Right atrium auricular region (tissue), 2 donors: ENCODE measurements at regions not wholly inside any gene's neighbourhood (a gene's known extent, or its start where the extent isn't known, plus 50 kb on each side); places are given as distances from the start of the nearest gene placed in this dataset.

Experiments
- DNase-seq: peaks from one replicate; pipeline ENCODE4 v3.0.0-alpha.2; 2019; ENCODE audit warnings: low spot score
- H3K27ac ChIP-seq, 2 donors: fragments of 200-600 bp; sonication (generic); 1 replicate in 1 of 2; 2 replicates in 1 of 2; pipeline ENCODE4 v1.5.1; 2016 to 2019
- H3K27me3 ChIP-seq, 2 donors: fragments of 200-600 bp; sonication (generic); one replicate each; pipeline versions ENCODE4 v1.5.1 to v1.6.0; 2017 to 2019
- H3K36me3 ChIP-seq: fragments of 200-600 bp; sonication (generic); one replicate; pipeline ENCODE4 v1.5.1; 2016
- H3K4me1 ChIP-seq, 2 donors: fragments of 200-600 bp; sonication (generic); one replicate each; pipeline versions ENCODE4 v1.5.1 to v1.6.0; 2017 to 2019
- H3K4me3 ChIP-seq, 2 donors: fragments of 200-600 bp; sonication (generic); 1 replicate in 1 of 2; 2 replicates in 1 of 2; pipeline ENCODE4 v1.5.1; 2017 to 2019; ENCODE audit warnings: mild to moderate bottlenecking in 1 of 2, moderate library complexity in 1 of 2
- H3K9me3 ChIP-seq, 2 donors: fragments of 200-600 bp; sonication (generic); one replicate each; pipeline ENCODE4 v1.5.1; 2019
- CTCF ChIP-seq, 2 donors: fragments of 200-600 bp; sonication (generic); IDR thresholded peaks; one replicate each; pipeline ENCODE4 v1.5.1; 2019; ENCODE audit warnings: antibody characterized with exemption in 2 of 2

- no peak overlapping the region for H3K4me3 ChIP-seq
- no peak for TF ChIP-seq CTCF (IDR thresholded peaks at IDR 0.05)
- no peaks in the 10 kb centered on the region for H3K36me3 ChIP-seq
- no peaks in the 10 kb centered on the region for H3K9me3 ChIP-seq
- no peaks in the 10 kb centered on the region for H3K27me3 ChIP-seq
- no peaks in the 10 kb centered on the region for H3K4me1 ChIP-seq
- DNase-seq = no peak
- H3K27ac ChIP-seq = no peak overlapping the region
Observed at GRCh38 chr2:129103936-129104878, 785.5 kb upstream of the HS6ST1 start.

DNA sequence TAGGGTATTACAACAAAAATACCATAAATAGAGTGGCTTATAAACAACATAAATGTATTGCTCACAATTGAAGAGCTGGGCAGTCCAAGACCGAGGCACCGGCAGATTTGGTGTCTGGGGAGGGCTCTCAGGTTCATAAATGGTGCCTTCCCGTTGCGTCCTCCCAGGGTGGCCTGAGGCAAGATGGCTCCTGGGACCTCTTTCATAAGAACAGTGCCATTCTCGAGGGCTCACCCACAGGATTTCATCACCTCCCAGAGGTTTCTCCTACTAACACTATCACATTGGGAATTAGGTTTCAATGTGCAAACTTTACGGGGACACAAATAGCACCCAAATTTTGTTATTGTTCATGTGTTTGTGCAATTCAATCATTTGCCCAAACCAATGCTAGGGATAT, 793.5 kb upstream of the HS6ST1 start:
- no peak overlapping the region for H3K27ac ChIP-seq
- H3K36me3 ChIP-seq = no peaks in the 10 kb centered on the region
- no peaks in the 10 kb centered on the region for H3K27me3 ChIP-seq
- TF ChIP-seq CTCF (IDR thresholded peaks at IDR 0.05) = no peak
- no peaks in the 10 kb centered on the region for H3K4me1 ChIP-seq
- DNase-seq = no peak
- no peak overlapping the region for H3K4me3 ChIP-seq
- no peaks in the 10 kb centered on the region for H3K9me3 ChIP-seq

- Histone ChIP-seq H3K36me3 (no peaks in the 10 kb centered on the region), H3K27me3 (no peaks in the 10 kb centered on the region), H3K4me1 (no peaks in the 10 kb centered on the region), H3K4me3 (no peak overlapping the region), H3K9me3 (no peaks in the 10 kb centered on the region), H3K27ac (no peak overlapping the region)
- TF ChIP-seq CTCF (IDR thresholded peaks at IDR 0.05) = no peak
- no peak for DNase-seq
Observed at GRCh38 chr2:129113776-129114175, 795.1 kb upstream of the HS6ST1 start.

- no peak for TF ChIP-seq CTCF (IDR thresholded peaks at IDR 0.05)
- Histone ChIP-seq H3K27ac (no peak overlapping the region), H3K4me1 (no peaks in the 10 kb centered on the region), H3K36me3 (no peaks in the 10 kb centered on the region), H3K4me3 (no peak overlapping the region), H3K27me3 (no peaks in the 10 kb centered on the region), H3K9me3 (no peaks in the 10 kb centered on the region)
- DNase-seq = no peak
Observed at GRCh38 chr2:129117434-129117833, 798.8 kb upstream of the HS6ST1 start.

DNA sequence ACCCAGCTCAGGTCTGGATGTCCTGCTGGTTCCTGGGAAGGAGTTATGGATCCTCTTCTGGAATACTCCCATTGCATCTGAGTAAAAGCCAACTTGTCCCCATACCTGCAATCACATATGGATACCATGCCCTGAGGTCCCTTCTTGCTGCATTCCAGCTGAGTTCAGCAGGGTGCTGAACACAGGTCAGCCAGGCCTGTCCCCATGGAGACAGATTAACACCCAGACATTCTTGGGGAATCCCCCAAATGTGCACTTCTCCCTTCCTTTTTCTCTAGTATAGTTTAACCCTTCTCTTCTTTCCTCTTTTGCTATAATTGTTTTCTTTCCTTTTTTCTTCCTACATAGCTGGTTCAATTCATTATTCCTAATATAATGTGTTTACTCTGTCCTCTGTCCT, 799.6 kb upstream of the HS6ST1 start:
- no peaks in the 10 kb centered on the region for H3K36me3 ChIP-seq
- no peak overlapping the region for H3K4me3 ChIP-seq
- DNase-seq = no peak
- H3K27me3 ChIP-seq = no peaks in the 10 kb centered on the region
- H3K9me3 ChIP-seq = no peaks in the 10 kb centered on the region
- no peak for TF ChIP-seq CTCF (IDR thresholded peaks at IDR 0.05)
- H3K27ac ChIP-seq = no peak overlapping the region
- H3K4me1 ChIP-seq = no peaks in the 10 kb centered on the region

- H3K27me3 ChIP-seq = no peaks in the 10 kb centered on the region
- DNase-seq = no peak
- no peaks in the 10 kb centered on the region for H3K36me3 ChIP-seq
- no peak overlapping the region for H3K4me3 ChIP-seq
- TF ChIP-seq CTCF (IDR thresholded peaks at IDR 0.05) = no peak
- no peak overlapping the region for H3K27ac ChIP-seq
- H3K4me1 ChIP-seq = no peaks in the 10 kb centered on the region
- H3K9me3 ChIP-seq = no peaks in the 10 kb centered on the region
Observed at GRCh38 chr2:129129087-129129486, 810.4 kb upstream of the HS6ST1 start.
